ENCODE measurements at regions not wholly inside any gene's neighbourhood (a gene's known extent, or its start where the extent isn't known, plus 50 kb on each side); places are given as distances from the start of the nearest gene placed in this dataset.

DNA sequence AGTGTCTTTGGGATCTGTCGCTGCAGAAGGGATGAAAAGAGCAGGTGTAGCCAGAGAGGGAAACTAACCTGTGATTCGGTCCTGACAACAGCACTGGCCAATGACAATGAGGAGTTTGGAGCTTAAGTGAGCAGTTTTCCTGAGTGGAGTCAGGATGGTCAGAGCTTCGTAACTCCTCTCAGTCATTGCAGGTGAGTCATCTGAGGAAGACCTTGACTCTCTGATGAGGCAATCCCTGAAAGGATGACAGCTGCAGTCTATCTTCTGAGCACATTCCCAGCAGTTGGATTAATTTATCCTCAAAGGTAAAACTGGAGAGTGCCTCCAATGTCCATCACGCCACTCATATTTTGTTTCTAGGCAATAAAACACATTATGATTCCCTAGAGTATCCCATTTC lies 401.9 kb downstream of the POM121L12 start:
- POLR2A ChIA-PET: no interaction called here
- Histone ChIP-seq H3K4me3 (no peak overlapping the region), H3K4me1 (replicated peaks in 1 of 2; ENCODE audit: control insufficient read depth in 2 of 2, insufficient read depth in 2 of 2, low read length in 2 of 2) (no peaks in the 10 kb centered on the region), H4K20me1 (replicated peaks; ENCODE audit: control insufficient read depth, insufficient read depth, low read length) (no peaks in the 10 kb centered on the region), H3K36me3 (ENCODE audit: control insufficient read depth, insufficient read depth, low read length) (no peaks in the 10 kb centered on the region), H3K4me2 (ENCODE audit: insufficient read depth, low read length) (no peak overlapping the region), H3K9ac (ENCODE audit: insufficient read depth in 1 of 2, low read depth in 2 of 2, low read length in 2 of 2) (no peak overlapping the region), H3K27ac (ENCODE audit: extremely low read depth, low read depth, low read length) (no peak overlapping the region), H3K79me2 (ENCODE audit: control insufficient read depth, insufficient read depth, low read length) (no peaks in the 10 kb centered on the region), H3K27me3 (ENCODE audit: control insufficient read depth in 2 of 2, insufficient read depth in 2 of 2, low read length in 2 of 2) (no peaks in the 10 kb centered on the region), H3K9me3 (replicated peaks; ENCODE audit: control insufficient read depth, insufficient read depth, low read depth, low read length) (no peaks in the 10 kb centered on the region), H2AFZ (ENCODE audit: low read depth, low read length) (no peak overlapping the region), H3K9me1 (ENCODE audit: control insufficient read depth, insufficient read depth, low read length) (no peaks in the 10 kb centered on the region)
- intact Hi-C loops (cut with micrococcal nuclease): no loop called here
- no peak for ATAC-seq
- no peak for FAIRE-seq
- no TSS peak for BruUV-seq (replicated peaks)
- DNase-seq (ENCODE audit: extremely low read depth in 1 of 4, low spot score in 3 of 4): no peak
- in situ Hi-C loops (cut with MboI): no loop called here
- WGBS (ENCODE audit: insufficient coverage, low coverage, missing lambda C conversion rate): 0% methylated on average over 4 of the region's 4 CpGs
- TF ChIP-seq CBFB (CRISPR knock-in tag; IDR thresholded peaks at IDR 0.05) (no peak), PYGO2 (tag; IDR thresholded peaks at IDR 0.05) (no peak), SIRT6 (IDR thresholded peaks at IDR 0.05; ENCODE audit: low read depth, low read length) (no peak), ESRRA (IDR thresholded peaks at IDR 0.05; ENCODE audit: borderline replicate concordance, low read depth) (no peak), ELF2 (CRISPR knock-in tag; IDR thresholded peaks at IDR 0.05) (no peak)
- TF ChIP-seq, protein P1, sequence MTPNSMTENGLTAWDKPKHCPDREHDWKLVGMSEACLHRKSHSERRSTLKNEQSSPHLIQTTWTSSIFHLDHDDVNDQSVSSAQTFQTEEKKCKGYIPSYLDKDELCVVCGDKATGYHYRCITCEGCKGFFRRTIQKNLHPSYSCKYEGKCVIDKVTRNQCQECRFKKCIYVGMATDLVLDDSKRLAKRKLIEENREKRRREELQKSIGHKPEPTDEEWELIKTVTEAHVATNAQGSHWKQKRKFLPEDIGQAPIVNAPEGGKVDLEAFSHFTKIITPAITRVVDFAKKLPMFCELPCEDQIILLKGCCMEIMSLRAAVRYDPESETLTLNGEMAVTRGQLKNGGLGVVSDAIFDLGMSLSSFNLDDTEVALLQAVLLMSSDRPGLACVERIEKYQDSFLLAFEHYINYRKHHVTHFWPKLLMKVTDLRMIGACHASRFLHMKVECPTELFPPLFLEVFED (CRISPR knock-in tag; conservative IDR thresholded peaks at IDR 0.05): no peak
- TF ChIP-seq, protein P2, sequence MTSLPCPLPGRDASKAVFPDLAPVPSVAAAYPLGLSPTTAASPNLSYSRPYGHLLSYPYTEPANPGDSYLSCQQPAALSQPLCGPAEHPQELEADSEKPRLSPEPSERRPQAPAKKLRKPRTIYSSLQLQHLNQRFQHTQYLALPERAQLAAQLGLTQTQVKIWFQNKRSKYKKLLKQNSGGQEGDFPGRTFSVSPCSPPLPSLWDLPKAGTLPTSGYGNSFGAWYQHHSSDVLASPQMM (CRISPR knock-in tag; IDR thresholded peaks at IDR 0.05): no peak
- TF ChIP-seq, protein P3, sequence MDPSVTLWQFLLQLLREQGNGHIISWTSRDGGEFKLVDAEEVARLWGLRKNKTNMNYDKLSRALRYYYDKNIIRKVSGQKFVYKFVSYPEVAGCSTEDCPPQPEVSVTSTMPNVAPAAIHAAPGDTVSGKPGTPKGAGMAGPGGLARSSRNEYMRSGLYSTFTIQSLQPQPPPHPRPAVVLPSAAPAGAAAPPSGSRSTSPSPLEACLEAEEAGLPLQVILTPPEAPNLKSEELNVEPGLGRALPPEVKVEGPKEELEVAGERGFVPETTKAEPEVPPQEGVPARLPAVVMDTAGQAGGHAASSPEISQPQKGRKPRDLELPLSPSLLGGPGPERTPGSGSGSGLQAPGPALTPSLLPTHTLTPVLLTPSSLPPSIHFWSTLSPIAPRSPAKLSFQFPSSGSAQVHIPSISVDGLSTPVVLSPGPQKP (CRISPR knock-in tag; IDR thresholded peaks at IDR 0.05): no peak
- TF ChIP-seq, protein P4, sequence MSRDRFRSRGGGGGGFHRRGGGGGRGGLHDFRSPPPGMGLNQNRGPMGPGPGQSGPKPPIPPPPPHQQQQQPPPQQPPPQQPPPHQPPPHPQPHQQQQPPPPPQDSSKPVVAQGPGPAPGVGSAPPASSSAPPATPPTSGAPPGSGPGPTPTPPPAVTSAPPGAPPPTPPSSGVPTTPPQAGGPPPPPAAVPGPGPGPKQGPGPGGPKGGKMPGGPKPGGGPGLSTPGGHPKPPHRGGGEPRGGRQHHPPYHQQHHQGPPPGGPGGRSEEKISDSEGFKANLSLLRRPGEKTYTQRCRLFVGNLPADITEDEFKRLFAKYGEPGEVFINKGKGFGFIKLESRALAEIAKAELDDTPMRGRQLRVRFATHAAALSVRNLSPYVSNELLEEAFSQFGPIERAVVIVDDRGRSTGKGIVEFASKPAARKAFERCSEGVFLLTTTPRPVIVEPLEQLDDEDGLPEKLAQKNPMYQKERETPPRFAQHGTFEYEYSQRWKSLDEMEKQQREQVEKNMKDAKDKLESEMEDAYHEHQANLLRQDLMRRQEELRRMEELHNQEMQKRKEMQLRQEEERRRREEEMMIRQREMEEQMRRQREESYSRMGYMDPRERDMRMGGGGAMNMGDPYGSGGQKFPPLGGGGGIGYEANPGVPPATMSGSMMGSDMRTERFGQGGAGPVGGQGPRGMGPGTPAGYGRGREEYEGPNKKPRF (IDR thresholded peaks at IDR 0.05; ENCODE audit: low read depth, low read length): no peak
- CTCF ChIA-PET (ENCODE audit: low intra/inter-chr PET ratio): no interaction called here
